Stimulated activated CD4-positive, alpha-beta T cell treated with anti-CD3 and anti-CD28 coated beads, Interleukin-4, amount 100 ng/mL, for 48 hours (primary cell): ENCODE measurements at regions not wholly inside any gene's neighbourhood (a gene's known extent, or its start where the extent isn't known, plus 50 kb on each side); places are given as distances from the start of the nearest gene placed in this dataset.
"Not testable (repeated sequence)": the region's sequence is repeated elsewhere in the genome, so short reads cannot be mapped to it uniquely, and the experiment has no call there.

Source experiments
- DNase-seq, 2 donors: peaks; one replicate each; pipeline ENCODE4 v3.0.0-alpha.2; 2020; ENCODE audit warnings: low read depth in 2 of 2

DNA sequence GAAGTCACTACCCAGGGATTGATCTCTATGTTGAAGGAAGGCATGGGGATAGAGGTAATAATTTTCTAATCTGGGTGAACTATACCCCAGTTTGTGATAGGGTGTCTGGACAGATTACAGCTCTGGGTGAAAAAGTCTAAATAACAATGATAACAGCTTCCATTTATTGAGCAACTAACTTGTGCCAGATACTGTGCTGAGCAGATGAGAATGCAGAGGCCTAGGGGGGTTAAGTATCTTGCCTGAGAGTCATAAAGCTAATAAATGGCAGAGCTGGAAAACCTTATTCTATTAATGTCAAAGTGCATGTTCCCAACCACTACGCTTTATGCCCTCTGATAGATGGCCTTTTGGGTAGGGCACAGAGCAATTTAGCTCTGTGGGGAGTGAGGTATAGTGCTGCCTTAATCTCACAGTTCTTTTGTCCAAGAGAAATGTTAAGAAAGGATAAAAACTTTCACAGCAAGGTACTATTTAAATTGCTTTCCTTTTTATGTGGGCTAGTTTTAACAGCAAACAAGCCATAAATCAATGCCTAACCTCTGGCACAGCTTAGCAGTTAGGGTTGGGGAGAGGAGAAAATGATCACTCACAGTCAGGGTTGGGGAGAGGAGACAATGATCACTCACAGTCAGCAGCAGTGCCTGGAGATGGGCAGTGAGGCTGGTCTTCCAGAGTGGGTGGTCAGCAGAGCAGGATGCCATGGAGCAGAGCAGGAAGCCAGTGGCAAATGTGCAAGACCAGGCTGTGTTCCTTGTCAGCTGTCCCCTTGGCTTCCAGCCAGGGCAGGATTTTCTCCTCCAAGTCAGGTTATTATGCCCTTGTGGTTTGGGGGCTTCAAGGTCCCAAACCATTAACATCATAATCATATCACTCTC is 187.0 kb downstream of the CARTPT start:
- DNase-seq, result no peak

DNA sequence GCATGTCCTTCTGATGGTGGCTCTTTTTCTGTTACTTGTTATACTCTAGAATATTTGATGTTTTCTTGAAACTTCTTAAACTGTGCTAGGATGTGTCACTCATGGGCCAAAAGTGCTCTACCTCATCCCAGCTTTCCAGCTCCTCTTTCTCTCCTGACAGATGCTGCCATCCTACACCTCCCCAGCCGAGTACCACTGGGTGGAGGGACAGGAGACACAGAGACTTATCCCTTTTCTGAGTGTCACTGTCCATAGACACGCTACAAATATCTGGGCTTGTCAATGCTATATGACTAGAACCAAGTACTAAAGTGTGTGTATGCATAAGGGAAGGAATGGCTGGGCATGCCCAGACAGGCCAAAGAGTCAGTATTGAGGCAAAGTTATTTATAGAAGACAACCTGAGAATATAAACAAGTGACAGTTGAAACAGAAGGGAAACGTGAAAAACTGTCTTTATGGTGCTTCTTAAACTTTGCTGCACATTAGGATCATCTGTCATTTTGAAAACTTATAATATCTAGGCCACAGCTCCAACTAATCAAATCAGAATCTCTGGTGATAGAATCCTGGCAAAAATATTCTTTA is 188.0 kb downstream of the CARTPT start:
- DNase-seq, result no peak

GRCh38 chr5:71907608-71908145 is 188.6 kb downstream of the CARTPT start:
- no peak for DNase-seq

DNA sequence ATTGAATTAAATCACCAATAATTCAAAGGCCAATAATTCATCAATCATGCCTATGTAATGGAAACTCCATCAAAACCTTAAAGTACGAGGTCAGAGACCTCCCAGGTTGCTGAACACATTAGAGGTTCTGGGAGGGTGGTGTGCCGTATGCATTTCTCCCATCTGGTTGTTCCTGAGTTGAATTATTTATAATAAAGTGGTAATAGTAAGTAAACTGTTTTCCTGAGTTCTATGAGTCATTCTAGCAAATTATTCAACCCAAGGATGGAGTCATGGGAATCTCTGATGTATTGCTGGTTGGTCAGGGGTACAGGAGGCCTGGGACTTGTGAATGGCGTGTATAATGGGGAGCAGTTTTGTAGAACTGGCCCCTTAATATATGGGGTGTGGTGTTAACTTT is 191.7 kb downstream of the CARTPT start:
- no peak for DNase-seq

GRCh38 chr5:71912021-71912420 is 192.9 kb downstream of the CARTPT start:
- DNase-seq, result no peak

GRCh38 chr5:71914281-71914680 is 193.0 kb upstream of the MAP1B start:
- DNase-seq, result no peak

DNA sequence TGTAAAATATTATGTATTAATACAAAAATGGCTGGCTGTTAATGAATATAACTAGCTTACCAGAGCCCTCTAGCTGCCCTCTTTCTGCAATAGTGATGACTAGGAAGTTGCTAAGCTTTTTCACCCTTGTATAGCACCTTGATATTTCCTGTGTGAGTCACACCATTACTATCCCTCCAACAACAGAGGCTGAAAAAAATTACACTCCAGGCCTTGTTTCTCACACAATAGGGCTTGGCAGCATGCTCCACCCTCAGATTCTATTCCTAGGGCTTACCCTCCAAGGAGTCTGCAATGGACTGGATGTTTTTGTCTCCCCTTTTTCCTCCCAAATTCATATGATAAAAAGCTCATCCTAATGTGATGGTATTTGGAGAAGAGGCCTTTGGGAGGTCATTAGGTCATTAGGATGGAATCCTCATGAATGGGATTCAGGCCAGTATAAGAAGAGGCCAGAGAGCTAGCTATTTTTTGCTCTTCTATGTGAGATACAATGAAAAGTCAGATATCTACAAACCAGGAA is 184.6 kb upstream of the MAP1B start:
- no peak for DNase-seq

DNA sequence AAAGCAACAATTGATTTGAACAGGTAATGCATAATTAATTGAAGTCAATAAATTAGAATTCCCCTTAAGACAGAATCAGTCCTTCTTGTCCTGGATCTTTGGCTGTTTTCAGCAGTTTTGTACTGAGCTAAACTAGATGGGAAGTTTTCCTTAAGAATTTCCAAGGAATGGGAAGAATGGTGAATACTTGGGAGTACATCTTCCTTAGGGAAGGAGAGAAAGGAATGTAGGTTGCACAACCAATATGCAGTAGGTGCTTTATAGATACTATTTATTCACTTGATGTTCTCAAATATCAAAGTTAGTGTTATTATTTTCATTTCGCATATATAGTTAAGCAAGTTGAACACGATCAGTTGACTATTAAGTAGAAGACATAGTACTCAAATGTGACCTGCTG is 183.5 kb upstream of the MAP1B start:
- no peak for DNase-seq

GRCh38 chr5:71924325-71924724 is 182.9 kb upstream of the MAP1B start:
- no peak for DNase-seq

GRCh38 chr5:71924980-71925379 is 182.3 kb upstream of the MAP1B start:
- DNase-seq, result no peak

DNA sequence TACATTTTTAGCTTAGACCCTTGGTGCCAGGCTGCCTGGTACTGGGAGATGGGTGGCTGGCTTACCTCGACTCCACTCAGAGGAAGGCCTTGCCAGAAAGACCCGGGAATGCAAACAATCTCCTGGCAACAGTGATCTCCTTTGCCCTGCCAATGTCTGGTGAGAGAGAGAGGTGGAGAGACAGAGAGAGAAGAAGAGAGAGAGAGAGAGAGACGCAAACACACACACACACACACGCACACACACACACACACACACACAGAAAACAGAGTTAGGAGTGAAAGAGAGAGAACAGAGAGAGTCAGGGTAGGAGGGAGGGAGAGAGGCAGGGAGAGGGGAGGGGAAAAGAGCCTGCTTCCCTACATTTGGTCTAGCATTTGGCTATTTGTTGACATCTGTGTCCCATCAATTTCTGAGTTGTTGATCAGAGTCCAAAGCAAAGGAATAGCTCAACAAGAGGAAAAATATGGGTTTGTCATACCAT is 181.6 kb upstream of the MAP1B start:
- no peak for DNase-seq

DNA sequence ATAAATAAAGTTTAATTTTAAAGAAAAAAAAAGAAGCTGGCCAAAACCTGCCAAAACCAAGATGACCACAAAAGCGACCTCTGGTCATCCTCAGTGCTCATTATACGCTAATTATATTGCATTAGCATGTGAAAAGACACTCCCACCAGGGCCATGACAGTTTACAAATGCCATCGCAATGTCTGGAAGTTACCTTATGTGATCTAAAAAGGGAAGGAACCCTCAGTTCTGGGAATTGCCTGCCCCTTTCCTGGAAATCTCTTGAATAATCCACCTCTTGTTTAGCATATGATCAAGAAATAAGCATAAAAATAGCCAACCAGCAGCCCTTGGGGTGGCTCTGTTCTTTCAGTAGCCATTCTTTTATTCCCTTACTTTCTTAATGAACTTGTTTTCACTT is 178.3 kb upstream of the MAP1B start:
- DNase-seq, result no peak

- not testable (repeated sequence) for DNase-seq
Measured at GRCh38 chr5:71930554-71930953, 176.7 kb upstream of the MAP1B start.

GRCh38 chr5:71932131-71932654 is 175.1 kb upstream of the MAP1B start:
- DNase-seq, result no peak

- DNase-seq, result no peak
Measured at GRCh38 chr5:71932655-71933338, 174.5 kb upstream of the MAP1B start.

- DNase-seq, result no peak
Measured at GRCh38 chr5:71934322-71934721, 173.0 kb upstream of the MAP1B start.

DNA sequence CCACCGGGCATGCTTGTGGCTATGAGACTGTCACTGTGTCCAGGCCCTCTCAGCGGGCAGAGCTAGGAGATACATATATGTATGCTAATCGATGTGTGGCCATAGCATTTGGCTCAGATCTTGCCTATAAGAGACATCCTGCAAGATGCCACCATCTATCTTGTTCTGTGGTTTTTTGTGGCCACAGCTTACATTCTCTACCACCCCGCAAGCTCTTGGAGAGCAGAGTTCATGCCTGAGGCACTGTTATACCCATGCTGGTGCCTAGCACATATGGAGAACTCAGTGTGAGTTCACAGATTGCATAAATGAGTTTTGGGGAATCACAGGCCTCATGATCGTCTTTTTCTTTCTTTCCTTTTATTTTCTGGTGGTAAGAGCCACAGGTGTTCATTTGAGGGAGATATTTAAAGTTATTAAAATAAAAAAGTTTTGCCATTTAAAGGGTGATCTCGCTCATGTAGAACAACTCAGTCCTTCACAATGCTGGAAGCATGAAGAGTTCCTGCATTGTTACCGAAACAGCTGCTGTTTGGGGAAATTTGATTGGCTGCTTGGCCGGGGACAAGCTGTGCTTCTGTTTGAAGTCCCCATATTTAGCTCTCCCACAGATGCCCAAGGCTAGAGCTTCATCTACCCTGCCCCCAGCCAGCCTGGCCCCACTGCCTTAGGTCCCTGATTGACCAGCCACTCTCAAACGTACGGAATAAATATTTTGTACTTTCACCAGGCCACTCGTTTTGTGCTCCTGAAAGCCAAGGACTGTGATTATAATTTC is 169.2 kb upstream of the MAP1B start:
- DNase-seq, result no peak

GRCh38 chr5:71938895-71939294 is 168.4 kb upstream of the MAP1B start:
- DNase-seq, result no peak

DNA sequence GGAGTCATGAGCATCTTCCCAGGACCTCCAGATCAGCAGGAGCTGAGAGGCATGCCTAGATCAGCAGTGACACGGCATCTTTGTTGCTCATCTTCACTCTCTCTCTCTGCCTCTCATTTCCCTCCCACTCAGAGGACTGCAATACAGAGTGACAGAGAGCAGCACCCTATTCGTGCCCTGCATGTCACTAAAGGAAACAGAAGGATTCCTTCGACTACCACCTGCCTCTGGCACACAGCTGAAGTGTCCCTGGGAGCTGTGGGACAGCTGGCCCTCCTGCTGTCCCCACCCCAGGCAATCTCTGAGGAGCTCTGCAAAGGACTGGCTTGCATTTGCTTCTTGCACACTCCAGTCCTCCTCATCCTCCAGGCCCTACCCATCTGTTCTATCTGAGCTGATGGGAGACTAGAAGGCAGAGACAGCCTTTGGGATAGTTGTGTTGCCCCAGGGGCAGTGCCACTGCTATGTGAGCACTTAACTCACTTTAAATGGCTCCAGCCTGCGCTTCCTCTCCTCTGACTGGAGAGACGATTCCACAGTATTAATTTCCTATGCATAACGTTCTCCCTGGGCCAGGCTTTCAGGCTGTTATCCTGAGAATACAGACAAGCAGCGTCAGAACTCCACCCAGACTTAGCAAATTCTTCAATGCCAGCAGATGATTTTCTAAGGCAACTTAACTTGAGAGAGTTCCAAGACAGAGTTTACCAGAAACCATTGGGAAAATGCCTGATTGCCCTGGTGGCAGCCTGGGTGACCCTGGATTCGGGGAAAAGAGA is 167.6 kb upstream of the MAP1B start:
- DNase-seq, result no peak

DNA sequence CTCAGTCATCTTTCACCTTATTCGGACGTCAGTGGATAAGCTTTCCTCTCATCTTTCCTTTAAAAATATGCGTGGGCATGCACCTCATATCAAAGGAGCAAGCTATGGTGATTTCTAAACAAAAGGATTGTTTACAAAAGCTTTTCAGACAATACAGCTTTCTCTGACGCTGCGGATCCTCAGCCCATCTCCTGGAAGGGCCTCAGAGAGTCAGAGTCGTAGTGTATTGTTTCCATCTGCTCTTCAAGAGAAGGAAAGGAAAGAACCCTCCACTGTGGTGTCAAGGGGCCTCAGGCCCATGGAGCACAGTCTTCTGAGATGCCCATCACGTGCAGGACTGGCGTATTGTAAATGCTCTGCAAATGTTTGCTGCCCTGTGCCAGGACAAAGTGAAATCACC is 163.4 kb upstream of the MAP1B start:
- no peak for DNase-seq
